Stimulated activated CD4-positive, alpha-beta T cell treated with anti-CD3 and anti-CD28 coated beads, Interleukin-2, amount 100 ng/mL, for 4 hours (primary cell): ENCODE measurements at regions not wholly inside any gene's neighbourhood (a gene's known extent, or its start where the extent isn't known, plus 50 kb on each side); places are given as distances from the start of the nearest gene placed in this dataset.

Experiments
- DNase-seq: peaks from one replicate; pipeline ENCODE4 v3.0.0-alpha.2; 2020; ENCODE audit warnings: low read depth

DNA sequence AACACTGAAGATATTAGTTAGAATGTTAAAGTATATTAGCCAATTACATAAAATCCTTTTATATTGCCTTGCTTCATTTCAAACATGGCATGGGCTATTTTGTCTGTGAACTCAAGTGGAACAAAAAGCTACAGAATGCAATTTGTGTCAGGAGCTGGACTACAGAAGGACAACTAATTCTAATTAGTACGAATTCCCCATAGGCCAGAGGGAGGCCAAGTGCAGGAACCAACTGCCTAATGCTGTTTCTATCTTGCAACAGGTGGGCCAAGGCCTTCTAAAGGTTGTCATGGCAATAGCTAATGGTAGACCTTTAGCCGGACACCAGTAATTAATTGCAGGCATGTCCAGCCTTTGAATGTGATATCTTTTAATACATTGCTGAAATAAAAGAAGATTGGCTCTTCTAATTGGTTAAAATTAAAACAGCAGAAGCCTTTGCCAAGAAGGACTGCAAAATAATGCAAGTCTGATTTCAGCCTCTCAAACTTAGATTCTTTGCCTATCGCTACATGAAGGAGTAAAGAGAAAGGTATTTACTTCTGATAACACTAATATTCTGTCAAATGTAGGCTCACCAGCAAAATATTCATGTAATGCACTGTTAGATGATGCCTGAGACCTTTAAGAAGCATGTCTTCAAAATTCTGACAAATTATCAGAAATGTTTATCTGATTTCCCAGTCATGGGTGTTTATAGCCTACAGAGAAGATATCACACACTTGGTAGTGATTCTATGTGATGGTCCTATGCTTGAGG lies 232.1 kb downstream of the LMO4 start:
- no peak for DNase-seq

DNA sequence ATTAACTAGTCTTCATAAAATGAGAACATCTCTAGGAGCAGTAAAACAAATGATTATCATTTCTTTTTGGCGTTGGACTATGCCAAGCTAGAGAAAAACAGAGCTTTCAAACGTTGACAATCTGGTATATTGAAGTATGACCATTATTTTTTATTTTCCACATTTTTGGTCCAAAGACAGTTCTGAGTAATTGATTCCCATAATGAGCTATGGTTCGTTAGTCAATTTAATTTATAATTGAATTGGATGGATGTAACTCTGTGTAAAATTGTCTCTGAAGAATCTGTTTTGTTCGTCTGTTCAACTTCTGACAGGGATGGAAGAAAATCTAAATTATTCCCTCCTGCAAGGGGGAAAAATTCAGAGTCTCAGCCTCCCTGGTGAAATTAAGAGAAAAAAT lies 234.5 kb downstream of the LMO4 start:
- DNase-seq = no peak

DNA sequence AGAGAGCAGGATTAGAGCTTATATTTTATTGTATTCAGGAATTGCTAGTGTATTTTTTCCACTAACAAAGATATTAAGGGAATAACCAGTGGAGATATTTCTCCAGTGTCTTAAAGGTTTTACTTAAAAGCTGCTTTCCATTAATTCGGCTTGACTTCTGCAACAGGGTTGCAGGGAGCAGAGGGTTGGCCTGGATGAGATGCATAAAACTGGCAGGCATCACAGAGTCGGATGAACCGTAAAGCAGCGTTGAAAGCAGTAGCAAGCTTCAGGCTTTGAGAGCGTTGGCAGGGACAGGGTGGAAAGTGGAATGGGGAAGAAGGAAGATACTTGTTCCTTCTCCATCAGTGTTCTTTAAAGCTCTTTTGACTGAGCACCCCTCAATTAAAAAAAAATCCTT lies 237.2 kb downstream of the LMO4 start:
- DNase-seq = no peak

DNA sequence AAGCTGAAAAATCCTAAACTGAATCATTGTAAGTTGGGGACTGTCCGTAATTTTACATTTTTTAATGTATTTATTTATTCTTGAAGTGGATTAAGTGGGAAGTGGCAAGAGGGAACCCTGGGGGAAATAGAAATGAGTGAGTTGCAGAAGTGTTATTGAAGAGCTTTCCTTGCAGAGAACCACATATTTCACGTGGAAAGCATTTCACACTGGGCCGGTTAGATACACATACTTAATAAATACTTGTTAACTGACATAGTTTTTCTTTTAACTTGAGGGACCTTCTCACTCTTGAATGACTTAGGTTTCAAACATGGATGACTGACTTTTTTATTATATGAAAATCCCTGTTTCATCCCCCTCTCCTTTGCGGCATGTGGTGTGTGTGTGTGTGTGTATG lies 239.3 kb downstream of the LMO4 start:
- no peak for DNase-seq

DNA sequence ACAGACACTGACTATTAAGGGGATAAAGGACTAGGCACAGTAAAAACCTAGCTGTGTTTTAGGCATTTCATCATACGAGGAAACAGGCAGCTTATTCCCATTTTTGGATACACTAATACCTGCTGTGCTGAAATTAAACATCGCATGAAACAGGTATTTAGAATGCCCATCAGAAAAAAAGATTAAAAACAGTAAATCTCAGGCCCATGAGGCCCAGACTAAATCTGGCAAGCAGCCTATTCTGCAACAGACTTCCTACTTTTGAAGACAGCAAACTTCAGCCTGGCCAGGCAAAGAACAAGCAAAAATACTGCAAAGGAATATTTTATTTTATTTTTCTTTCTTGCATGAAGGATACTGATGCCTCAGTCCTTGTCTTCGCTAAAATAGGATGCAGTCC lies 240.2 kb downstream of the LMO4 start:
- no peak for DNase-seq

DNA sequence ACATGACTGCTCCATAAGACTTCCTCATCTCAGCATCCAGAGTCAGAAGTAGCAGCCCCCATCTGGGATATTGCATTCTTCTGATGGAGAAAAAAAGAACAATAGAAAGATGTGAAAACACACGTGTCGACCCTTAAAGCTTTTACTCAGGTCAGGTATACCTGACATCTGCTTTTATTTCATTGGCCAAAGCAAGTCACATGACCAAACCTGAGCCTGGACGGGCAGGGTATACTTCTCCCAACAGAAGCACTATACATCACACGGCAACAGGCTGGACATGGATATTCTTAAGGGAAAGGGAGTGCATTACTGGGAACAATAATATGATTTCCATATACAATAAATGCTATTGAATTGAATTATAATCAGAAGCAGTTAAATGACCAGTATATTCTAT lies 243.3 kb downstream of the LMO4 start:
- DNase-seq = no peak

DNA sequence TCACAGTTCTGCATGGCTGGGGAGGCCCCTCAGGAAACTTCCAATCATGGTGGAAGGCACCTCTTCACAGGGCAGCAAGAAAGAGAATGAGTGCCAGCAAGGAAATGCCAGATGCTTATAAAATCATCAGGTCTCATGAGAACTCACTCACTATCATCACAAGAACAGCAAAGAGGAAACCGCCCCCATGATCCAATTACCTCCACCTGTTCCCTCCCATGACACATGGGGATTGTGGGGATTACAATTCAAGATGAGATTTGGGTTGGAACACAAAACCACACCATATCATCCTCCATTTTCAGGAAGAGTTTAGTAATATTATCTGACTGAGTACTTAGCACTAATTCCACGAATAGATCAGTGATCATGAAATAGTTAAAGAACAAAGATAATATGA lies 244.2 kb downstream of the LMO4 start:
- no peak for DNase-seq

DNA sequence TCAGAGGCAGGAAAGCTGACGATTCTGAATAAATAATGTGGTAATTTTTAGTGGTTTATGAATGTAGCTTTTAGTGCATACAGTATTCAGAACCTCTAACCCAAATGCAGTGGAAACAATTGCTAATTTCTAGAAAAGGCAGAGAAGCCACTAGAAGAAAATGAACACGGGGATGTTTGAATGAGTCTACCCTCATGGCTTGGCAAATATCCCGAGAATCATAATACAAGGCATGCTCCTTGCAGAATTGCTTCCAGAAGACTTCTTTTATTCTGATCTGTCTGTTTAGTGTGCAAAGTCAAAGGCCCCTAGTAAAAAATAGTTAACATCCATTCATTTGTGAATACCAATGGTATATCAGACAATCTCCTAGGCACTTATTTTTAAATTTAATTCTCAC lies 246.8 kb downstream of the LMO4 start:
- no peak for DNase-seq

DNA sequence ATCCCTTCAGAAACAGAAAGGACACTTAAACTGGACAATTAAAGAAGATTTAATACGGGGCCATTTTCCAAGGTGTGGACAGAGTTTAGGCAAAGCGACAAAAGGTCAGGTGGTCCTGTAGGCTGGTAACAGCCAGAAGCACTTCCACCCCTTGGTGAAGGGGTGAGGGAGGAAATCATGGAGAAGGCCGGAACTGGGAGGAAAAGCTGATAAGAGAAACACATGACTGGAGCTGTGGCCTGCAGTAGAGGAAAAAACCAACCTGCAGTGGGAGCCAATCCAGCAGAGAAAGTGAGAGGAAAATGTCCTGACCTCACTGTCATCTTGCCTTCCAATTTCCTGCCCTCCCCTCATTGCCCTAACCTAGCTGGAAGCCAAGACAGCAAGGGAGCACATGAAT lies 249.8 kb downstream of the LMO4 start:
- DNase-seq = no peak

DNA sequence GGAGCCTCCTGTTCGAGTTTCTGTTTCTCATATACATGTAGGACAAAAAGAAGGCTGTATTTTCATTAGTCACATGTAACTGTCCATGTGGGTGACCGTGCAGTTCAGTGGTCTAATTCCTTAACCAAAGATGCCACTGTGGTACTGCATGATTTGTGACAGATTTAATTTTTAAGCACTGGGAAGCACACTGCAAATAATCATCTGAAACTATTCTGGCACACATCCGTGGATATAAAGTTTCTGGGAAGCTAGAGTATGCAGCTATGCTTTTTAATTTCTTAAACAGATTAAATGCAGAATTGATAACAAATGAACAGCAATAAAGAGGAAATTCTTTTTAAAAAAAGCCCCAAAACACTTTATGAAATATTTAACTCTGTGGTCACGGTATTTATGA lies 254.8 kb downstream of the LMO4 start:
- no peak for DNase-seq

DNA sequence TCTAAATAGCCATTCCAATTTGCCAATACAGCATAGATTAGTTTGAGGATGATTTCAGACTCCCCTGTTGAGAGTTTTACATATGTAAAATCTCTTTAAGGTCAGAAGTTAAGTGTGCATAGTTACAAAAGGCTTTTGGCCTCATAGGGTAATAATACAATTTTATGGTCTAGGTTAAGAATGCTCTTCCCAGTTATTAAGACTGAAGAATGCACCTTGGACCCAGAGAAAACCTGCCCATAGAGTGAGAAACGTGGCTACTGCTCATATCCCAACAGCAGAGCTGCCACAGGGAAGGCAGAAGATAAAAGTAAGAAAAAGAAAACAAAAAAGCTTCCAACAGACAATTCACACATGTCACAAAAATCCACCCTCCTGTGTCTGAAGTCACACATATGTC lies 255.9 kb downstream of the LMO4 start:
- DNase-seq = no peak

DNA sequence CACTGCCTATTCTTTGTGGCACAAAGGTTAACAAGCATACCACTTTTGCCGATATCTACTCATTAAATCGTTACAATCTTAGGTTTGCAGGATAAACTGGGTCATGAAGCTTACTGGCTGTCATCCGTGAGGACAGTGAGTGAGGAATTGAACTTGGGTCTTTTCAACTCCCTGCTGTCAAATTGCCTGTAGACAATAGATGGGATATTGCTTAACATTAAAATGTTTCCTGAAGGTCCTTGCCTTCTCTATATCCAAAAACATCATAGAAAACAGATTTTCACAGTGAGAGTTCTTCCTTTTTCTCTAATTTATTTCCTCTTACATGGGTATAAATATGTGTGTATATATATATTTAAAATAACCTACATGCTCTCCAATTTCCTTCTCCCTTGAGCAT lies 257.8 kb downstream of the LMO4 start:
- no peak for DNase-seq

DNA sequence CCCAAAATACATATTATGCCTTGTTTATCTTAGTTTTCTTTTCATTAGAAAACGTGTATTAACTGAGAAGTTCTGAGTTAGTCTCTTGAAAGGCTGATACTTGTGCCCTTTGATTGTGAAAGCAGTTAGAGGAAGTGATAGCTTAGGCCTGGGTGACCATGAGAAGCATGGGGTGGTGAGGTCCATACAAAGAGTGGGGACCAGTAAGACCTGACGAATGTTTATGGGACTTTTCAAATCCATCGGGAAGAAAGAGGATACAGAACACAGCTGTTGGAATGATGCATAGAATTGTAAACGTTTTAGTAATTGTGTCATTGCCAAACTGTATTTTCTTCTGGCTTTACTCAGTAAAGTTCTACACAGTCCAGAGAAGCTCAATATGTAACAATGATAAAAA lies 259.8 kb downstream of the LMO4 start:
- DNase-seq = no peak

DNA sequence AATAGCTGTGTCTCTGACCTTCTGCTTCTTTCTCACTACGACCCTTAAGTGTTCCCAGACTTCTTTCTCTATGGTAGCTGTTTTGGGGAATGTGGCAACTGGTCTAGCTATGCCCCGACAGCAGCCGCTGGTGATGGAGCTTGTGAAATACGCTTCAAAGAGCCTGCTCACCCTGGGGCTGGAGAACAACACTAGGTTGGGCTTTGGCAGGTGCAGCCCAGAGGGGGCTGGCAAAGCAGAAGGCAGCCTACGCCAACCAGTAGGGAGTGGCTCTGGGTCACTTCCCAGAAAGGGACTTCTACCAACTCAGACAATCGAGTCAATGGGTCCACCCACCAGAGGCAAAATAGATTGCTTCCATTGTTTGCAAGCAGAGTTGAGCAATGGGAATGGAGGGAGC lies 262.8 kb downstream of the LMO4 start:
- no peak for DNase-seq

DNA sequence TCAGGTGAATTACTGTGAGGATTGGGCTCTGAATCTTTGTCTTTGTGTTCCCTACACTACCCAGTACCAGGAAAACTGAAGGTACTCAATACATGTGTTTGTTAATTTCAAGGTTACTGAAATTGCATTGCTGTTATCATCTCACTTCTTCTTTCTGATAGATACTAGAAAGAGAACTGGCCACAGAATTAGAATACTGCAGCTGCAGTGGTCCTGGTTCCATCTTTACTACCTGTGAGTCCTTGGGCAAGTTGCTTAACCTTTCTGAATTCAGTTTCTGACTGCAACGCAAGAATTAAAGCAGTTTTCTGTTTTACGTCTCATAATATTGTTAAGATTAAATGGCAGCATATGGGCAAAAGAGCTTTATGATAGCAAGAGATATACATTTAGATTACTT lies 263.5 kb downstream of the LMO4 start:
- DNase-seq = no peak

DNA sequence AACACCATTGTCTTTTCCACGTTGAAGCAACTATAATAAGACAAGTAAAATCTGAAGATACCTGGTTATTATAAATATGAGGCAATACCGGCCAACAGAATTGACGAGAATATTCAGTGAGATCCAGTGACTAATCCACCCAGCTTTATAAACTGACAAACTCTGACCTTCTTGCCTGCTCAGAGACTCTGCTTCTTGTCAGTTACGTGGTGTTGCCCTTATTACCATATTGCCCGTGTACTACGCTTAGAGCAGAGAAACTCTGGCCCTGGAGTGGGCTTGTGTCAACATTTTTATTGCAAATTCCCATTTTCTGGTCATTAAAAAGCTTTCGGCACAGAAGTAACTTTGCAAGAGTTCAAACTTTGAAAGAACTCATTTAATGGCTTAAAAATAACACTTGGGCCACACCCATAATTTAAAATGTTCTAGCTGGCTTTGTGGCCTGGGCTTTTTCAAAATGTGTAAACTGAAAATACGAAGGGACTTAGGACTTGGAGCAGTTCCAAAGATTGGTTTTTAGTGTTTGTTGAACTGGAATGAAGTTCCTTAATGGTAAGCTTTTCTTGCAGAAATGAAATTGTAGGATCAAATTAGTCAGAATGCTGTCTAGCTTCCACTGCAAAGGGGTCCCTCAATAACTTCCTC lies 266.2 kb downstream of the LMO4 start:
- DNase-seq = no peak

DNA sequence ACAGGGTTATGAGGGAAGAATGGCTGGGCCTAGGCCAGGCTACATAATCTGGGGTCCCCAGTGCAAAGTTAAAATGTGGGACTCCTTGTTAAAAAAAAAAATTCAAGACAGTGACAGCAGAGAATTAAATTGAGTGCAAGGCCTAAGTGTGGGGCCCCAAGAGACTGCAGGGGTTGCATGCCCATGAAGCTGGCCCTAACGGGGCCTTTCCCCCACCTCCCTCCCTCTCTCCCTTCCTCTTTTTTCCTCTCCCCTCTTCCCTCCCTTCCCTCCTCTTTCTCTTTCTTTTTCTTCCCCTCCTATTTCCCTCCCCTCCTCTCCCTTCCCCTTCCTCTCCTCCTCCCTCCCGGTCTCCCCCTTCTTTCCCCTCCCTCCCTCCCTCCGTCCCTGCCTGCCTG lies 266.7 kb downstream of the LMO4 start:
- DNase-seq = no peak

DNA sequence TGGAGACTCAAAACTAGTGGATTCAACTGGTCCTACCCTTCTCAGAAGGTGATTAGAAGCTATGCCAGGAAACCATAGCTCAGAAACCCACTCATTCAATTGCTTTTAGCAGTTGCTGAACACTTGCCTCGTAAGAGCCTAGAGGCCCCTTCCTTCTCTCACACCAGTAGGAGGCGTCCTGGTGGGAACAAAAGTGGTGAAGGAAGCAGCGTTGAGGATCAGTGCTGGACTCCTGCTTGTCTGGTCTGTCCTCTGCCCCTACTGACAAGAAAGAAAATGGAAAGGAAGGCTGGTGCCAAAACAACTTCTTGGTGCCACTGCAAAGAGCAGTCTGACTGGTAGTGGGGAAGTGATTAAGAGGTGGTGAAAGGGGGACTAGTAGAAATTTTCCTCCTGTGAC lies 269.7 kb downstream of the LMO4 start:
- no peak for DNase-seq

DNA sequence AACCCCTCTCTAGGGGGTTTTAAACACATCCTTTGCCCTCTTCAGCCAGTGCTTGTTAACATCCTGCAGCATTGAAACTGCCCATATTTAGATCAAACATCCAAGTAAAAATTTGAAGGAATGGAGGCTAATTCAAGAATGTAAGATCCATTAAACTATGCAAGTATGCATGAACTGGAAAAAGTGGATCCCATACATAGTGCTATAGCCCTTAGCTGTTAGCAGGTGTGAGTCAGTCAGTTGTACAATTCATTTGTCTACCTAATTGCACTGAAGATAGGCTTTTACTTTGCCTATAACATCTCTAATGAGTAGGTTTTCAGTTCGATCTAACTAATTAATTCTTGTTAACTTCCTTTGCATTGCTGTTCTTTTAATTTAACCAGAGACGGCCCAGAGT lies 270.9 kb downstream of the LMO4 start:
- DNase-seq = no peak

DNA sequence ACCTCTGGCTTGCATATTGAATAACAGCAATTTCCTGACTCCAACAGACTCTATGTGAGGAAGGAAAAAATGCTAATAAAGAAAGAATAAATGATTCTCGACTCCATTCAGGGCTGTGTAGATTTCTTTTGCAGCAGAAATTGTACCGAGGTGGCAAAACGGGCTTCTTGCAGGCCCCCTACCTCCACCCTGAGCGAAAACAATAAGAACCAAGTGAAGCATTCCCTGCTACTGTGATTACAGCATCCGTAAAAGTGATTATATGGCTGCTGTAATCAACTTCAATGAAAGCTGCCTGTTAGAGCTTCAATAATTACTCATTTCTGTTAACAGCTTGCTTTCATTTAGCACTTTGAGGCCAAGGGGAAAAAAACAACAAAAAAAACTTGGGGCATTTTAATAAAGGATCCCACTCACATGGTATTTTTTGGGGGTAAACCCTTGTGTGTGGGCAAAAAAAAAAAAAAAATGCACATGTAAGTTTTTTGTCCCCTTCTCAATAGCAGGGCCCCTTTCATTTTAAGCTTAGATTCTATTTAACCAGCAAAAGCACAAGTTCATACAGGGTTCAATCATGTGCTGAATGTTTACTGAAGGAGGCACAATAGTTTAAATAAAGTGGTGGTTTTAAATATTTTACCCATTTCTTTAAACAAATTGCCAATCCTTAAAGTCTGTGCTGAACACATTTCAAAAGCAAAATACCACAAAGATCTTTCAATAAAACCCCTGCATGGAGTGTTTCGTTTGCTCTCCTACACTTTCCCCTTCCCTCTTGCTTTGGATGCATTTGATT lies 271.6 kb downstream of the LMO4 start:
- DNase-seq = no peak

DNA sequence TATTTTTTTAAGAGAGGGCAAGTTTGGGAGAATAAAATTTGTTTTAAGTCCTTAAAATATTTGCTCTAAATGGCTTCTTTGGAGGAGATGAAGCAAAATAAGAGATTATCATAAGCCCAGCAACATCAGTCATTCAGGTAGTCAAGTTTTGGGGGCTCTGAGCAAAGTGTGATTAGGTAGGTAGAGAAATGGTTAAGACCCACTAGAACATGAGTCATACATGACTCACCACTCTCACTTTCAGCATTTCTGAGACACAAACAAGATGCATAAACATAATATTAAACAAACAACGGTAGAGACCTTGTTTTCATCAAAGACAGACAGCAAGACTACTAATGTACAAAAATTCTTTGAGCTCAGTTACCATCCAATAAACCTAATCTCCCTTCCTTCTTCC lies 272.2 kb downstream of the LMO4 start:
- DNase-seq = no peak

DNA sequence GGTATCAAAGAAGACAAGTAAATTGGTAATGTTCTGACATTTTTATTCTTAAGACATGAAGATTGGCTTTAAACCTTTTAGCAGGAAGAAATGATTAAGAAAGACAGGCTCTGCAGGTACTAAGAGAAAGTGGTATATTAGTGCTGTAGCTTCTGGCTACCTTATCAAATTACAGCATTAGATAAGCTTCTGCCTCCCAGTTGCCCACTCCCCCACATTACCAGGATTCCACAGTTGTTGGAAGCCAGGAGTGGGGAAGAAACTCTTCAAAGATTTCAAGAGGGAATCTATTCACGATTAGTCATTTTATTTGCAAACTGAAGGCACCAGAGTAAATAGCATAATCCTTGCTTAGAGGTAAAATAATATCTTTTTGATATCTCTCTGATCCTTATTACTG lies 274.9 kb downstream of the LMO4 start:
- no peak for DNase-seq

DNA sequence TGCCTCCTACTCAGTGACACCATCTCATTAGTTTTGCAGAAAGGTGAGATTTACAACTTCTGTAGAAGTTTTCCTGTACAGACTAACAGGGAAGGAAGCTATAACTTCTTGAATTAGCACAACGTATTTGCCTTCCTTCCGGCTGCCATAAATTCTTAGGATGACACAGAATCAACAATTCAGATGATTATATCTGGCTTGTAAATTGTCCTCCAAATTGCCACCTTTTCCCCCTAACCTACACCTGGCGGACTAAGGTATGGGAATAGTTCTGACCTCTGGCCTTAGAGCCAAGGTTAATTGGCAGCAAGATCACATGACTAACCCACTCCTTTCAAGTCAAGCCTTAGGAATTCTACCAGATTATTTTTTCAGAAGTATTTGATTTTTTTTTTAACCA lies 284.3 kb downstream of the LMO4 start:
- no peak for DNase-seq
